ENCODE measurements at regions not wholly inside any gene's neighbourhood (a gene's known extent, or its start where the extent isn't known, plus 50 kb on each side); places are given as distances from the start of the nearest gene placed in this dataset.

GRCh38 chr10:113278664-113279063, 274.2 kb upstream of the HABP2 start:
- H3K36me3 Mint-ChIP-seq (ENCODE audit: low read depth), result no peaks in the 10 kb centered on the region

GRCh38 chr10:113279262-113279661, 273.6 kb upstream of the HABP2 start:
- H3K36me3 Mint-ChIP-seq (ENCODE audit: low read depth), result no peaks in the 10 kb centered on the region
- Histone ChIP-seq H3K4me1 (ENCODE audit: insufficient read depth, low read length) (no peaks in the 10 kb centered on the region), H3K4me3 (ENCODE audit: low read length) (no peak overlapping the region), H3K9me3 (ENCODE audit: control insufficient read depth in 1 of 2, insufficient read depth in 1 of 2, low read length in 2 of 2) (peaks cover 0 to 5% of the 10 kb centered on the region in 2 experiments), H3K36me3 (ENCODE audit: insufficient read depth, low read length) (no peaks in the 10 kb centered on the region), H3K27me3 (ENCODE audit: control insufficient read depth in 1 of 2, insufficient read depth in 2 of 2, low read length in 2 of 2) (no peaks in the 10 kb centered on the region), H3K27ac (ENCODE audit: low read depth in 1 of 2, low read length in 2 of 2) (no peak overlapping the region)
- H3K4me3 Mint-ChIP-seq, result no peak overlapping the region
- no peak overlapping the region for H3K27ac Mint-ChIP-seq
- H3K9me3 Mint-ChIP-seq, result peaks cover 8% of the 10 kb centered on the region
- H3K4me1 Mint-ChIP-seq (ENCODE audit: low read depth), result no peaks in the 10 kb centered on the region
- DNase-seq (no peak), ATAC-seq (ENCODE audit: poor library complexity) (no peak)
- TF ChIP-seq CTCF (IDR thresholded peaks at IDR 0.05), result no peak
- peaks cover 6% of the 10 kb centered on the region for H3K27me3 Mint-ChIP-seq
- ChIA-PET CTCF (no interaction called here), POLR2A (no interaction called here)
- intact Hi-C loops (cut with DNase I, micrococcal nuclease), result no loop called here

More at GRCh38 chr10:113278664-113279063, 274.2 kb upstream of the HABP2 start:
- Mint-ChIP-seq H3K4me1 (ENCODE audit: low read depth) (no peaks in the 10 kb centered on the region), H3K27ac (no peak overlapping the region), H3K27me3 (peaks cover 6% of the 10 kb centered on the region), H3K4me3 (no peak overlapping the region), H3K9me3 (peaks cover 8% of the 10 kb centered on the region)
- POLR2A ChIA-PET, result no interaction called here
- no peak for ATAC-seq (ENCODE audit: poor library complexity)
- Histone ChIP-seq H3K36me3 (ENCODE audit: insufficient read depth, low read length) (no peaks in the 10 kb centered on the region), H3K4me1 (ENCODE audit: insufficient read depth, low read length) (no peaks in the 10 kb centered on the region), H3K27ac (ENCODE audit: low read depth in 1 of 2, low read length in 2 of 2) (no peak overlapping the region), H3K9me3 (ENCODE audit: control insufficient read depth in 1 of 2, insufficient read depth in 1 of 2, low read length in 2 of 2) (peaks cover 0 to 11% of the 10 kb centered on the region in 2 experiments), H3K27me3 (ENCODE audit: control insufficient read depth in 1 of 2, insufficient read depth in 2 of 2, low read length in 2 of 2) (no peaks in the 10 kb centered on the region), H3K4me3 (ENCODE audit: low read length) (no peak overlapping the region)
- no peak for TF ChIP-seq CTCF (IDR thresholded peaks at IDR 0.05)
- intact Hi-C loops (cut with DNase I, micrococcal nuclease), result no loop called here
- CTCF ChIA-PET, result no interaction called here
- DNase-seq, result no peak

GRCh38 chr10:113282564-113282963, 270.3 kb upstream of the HABP2 start:
- CTCF ChIA-PET, result no interaction called here
- peaks cover 14% of the 10 kb centered on the region for H3K27me3 Mint-ChIP-seq

More at GRCh38 chr10:113282564-113282963, 270.3 kb upstream of the HABP2 start:
- no peak overlapping the region for H3K27ac ChIP-seq (ENCODE audit: low read depth in 1 of 2, low read length in 2 of 2)
- intact Hi-C loops (cut with DNase I, micrococcal nuclease), result no loop called here
- Mint-ChIP-seq H3K27ac (no peak overlapping the region), H3K4me3 (no peak overlapping the region), H3K36me3 (ENCODE audit: low read depth) (no peaks in the 10 kb centered on the region), H3K4me1 (ENCODE audit: low read depth) (no peaks in the 10 kb centered on the region), H3K9me3 (no peaks in the 10 kb centered on the region)
- H3K36me3 ChIP-seq (ENCODE audit: insufficient read depth, low read length), result no peaks in the 10 kb centered on the region
- H3K4me1 ChIP-seq (ENCODE audit: insufficient read depth, low read length), result no peaks in the 10 kb centered on the region
- POLR2A ChIA-PET, result no interaction called here
- H3K9me3 ChIP-seq (ENCODE audit: control insufficient read depth in 1 of 2, insufficient read depth in 1 of 2, low read length in 2 of 2), result no peaks in the 10 kb centered on the region
- H3K27me3 ChIP-seq (ENCODE audit: control insufficient read depth in 1 of 2, insufficient read depth in 2 of 2, low read length in 2 of 2), result no peaks in the 10 kb centered on the region
- DNase-seq, result no peak
- TF ChIP-seq CTCF (IDR thresholded peaks at IDR 0.05), result no peak
- H3K4me3 ChIP-seq (ENCODE audit: low read length), result no peak overlapping the region
- ATAC-seq (ENCODE audit: poor library complexity), result no peak

All from CD4-positive, alpha-beta T cell (primary cell).